GM18505 (cell line): ENCODE measurements at regions not wholly inside any gene's neighbourhood (a gene's known extent, or its start where the extent isn't known, plus 50 kb on each side); places are given as distances from the start of the nearest gene placed in this dataset.

Source experiments
- ATAC-seq: cut with Tn5 transposase; IDR thresholded peaks from one replicate; pipeline ENCODE4 v1.9.1; 2021; ENCODE audit not compliant: unreplicated experiment
- POLR2A ChIP-seq: IDR thresholded peaks from 4 replicates; pipeline ENCODE4 v1.6.1; 2011; ENCODE audit warnings: borderline replicate concordance; ENCODE audit not compliant: insufficient read depth, insufficient read length; ENCODE audit errors: extremely low read depth

DNA sequence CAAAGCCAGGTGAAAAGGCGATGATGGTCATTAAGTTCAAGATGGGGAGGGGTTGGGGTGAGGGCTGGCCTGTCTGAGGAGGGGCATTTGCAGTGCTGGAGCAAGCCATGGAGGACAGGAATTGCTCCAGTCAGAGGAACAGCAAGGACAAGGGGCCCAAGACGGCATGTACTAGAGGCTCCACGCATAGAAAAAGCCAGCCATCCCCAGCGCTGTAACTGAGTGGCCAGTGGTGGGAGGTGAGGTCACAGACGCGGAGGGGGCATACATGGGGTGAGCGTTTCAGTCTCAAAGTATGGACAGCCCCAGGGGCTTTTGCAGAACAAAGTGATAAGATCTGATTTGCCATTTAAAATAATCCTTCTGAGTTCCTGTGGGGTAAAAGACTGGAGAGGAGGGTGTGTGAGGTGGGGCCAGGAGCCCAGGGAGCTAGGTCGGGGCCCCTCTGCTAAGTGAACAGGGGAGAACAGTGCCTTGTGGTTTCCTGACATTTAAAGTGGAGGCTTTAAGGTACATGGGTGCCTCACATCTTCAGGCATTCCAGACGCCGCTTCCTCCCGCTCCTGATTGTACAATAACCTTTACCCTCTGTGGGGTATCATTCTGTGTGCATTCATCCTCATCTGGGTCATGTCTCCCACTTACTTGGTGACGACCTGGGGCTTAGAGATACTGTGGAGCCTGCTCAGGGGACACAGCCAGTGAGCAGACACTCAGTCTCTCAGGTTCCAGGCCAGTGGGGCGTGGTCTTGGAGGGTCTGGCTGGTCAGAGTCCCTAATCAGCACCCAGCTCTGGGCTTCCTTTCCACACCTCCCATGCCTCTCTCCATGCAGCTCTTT, 105.6 kb upstream of the GPR26 start:
- no peak for ATAC-seq
- TF ChIP-seq POLR2A: no peak

DNA sequence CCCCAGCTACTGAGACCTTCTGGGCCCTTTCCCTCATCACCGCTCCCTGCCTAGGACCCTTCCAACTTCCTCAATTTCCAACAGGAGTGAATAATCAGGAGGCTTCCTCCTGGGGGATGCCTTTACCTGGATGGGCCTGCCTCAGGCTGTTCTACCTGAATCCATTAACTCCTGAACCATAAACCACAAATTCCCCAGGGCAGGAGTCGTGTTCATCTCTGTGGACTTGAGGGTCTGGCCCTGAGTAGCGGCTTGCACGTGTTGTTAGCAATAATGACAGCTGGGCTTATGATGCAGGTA, 105.1 kb upstream of the GPR26 start:
- ATAC-seq: no peak
- no peak for TF ChIP-seq POLR2A

DNA sequence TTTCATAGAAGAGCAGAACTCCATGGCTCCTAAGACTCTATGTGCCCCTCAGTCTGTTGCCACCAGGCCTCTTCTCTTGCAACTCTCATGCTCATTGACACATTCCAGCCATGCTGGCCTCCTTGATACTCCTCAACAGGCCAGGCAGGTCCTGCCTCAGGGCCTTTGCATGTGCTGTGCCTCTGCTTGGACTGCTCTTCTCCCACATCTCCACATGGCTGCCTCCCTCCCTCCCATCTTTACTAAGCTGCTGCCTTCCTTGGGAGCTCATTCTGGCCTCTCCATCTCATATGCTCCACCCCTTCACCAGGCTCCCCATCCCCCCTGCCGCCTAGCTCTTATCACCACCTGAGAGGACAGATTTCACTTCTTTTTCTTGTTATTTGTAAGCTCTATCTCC, 103.8 kb upstream of the GPR26 start:
- ATAC-seq: no peak

DNA sequence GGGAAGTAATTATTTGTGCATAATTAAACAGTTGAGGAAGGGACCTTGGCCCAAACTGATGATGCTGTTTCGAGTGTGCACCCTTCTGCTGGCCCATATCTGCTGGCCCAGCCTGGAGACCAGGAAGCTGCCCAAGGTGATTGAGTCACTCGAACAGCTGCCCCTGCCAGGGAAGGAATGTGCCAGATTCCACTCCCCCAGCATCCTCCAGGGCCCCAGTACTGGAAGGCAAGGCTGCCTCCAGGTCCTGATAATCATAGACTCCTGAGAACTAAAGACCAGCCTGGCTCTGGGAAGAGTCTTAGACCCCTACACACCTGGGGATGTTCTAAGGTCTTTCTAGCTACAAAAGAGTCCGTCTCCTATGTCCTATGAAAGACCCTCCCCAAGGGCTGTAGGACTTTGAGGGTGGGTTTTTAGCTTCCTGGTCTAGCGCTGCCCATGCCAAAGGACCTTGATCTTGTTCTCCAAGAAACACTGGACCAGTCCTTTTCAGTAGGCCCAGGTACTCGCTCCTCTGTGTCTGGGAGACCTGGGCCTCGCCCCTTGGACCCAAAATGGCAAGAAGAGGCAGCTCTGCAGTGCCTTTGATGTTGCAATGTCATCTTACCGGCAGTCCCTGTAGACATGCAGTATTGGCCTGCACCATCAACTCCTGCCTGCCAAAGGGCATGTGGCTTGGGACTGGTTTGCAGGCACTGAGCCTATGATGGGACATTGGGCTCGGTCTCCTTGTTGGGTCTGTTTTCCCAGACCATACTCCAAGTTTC, 103.2 kb upstream of the GPR26 start:
- ATAC-seq: no peak
- no peak for TF ChIP-seq POLR2A

More for the DNA sequence above, 103.8 kb upstream of the GPR26 start:
- TF ChIP-seq POLR2A: no peak

DNA sequence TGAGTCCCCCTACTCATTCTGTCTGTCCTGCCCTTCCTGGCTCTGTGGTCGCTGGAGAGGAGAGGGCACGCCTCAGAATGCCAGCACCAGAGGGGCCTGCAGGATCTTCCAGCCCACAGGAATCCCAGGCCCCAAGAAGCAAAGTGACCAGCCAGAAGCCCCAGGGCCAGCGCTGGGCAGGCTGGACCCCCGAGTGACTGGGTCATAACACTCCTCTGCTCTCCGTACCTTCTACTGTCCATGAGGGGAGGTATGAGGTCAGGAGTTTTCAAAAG, 102.6 kb upstream of the GPR26 start:
- TF ChIP-seq POLR2A: no peak
- no peak for ATAC-seq

DNA sequence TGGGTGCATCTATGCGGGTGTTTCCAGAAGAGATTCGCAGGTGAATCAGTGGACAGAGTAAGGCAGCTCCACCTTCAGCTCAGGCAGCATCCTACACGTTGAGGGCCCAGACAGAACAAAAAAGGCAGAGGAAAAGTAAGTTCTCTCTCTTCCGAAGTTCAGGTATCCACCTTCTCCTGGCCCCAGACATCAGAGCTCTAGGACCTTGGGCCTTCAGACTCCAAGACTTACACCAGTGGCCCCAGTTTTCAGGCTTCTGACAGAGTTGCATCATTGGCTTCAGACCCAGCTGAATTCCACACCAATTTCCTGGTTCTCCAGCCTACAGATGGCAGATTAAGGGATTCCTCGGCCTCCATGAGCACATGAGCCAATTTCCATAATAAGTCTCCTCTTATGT, 102.2 kb upstream of the GPR26 start:
- TF ChIP-seq POLR2A: no peak
- ATAC-seq: no peak

DNA sequence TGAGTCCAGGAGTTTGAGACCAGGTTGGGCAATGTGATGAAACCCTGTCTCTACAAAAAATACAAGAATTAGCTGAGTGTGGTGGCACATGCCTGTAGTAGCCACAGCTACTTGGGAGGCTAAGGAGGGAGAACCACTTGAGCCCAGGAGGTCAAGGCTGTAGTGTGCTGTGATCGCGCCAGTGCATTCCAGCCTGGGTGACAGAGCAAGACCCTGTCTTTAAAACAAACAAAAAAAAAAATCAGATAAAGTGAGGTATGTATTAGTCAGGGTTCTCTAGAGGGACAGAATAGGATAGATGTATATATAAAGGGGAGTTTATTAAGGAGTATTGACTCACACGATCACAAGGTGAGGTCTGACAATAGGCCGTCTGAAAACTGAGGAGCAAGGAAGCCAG, 101.5 kb upstream of the GPR26 start:
- no peak for TF ChIP-seq POLR2A

DNA sequence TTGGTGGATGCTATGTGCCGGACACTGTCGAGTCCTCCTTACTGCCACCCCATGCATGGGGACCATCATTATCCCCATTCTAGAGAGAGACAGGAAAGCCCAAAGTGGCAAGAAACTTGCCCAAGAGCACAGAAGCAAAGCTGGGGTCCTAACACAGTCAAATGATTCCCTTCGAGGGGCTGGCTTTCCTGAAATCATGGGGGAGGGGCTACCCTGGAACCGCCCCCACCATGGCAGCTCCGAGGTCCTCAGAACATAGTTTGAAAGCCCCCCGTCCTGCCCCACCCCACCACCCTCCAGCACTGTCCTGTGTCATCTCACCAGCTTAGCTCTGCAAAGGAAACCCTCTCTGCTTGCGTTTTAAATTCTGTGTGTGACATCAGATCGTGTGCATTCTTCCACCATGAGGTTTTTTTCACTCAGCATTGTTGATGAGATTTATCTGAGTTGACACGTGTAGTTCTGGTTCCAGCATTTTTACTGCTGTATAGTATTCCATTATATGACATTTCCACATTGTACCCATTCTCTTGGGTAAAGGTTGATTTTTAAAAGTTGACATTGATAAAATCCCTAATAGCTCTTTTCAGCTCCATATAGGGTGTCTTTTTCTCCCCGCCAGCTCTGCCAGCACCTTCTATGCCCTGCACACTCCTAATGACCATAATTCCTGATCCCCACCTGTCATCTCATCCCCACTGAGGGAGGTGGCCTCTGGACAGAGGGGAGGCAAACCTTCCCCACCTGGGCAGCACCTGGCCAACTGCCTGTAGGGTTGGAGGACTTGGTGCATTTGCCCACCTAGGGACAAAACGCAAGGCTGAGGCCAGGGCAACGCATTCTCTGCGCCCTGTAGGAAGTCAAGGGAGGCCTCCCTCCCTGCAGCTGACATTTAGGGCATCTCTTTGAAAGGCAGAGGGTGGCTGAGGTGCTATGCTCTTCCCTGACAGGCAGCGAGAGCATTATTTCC, 100.2 kb upstream of the GPR26 start:
- no peak for TF ChIP-seq POLR2A
- no peak for ATAC-seq

More for the DNA sequence above, 101.5 kb upstream of the GPR26 start:
- ATAC-seq: no peak

DNA sequence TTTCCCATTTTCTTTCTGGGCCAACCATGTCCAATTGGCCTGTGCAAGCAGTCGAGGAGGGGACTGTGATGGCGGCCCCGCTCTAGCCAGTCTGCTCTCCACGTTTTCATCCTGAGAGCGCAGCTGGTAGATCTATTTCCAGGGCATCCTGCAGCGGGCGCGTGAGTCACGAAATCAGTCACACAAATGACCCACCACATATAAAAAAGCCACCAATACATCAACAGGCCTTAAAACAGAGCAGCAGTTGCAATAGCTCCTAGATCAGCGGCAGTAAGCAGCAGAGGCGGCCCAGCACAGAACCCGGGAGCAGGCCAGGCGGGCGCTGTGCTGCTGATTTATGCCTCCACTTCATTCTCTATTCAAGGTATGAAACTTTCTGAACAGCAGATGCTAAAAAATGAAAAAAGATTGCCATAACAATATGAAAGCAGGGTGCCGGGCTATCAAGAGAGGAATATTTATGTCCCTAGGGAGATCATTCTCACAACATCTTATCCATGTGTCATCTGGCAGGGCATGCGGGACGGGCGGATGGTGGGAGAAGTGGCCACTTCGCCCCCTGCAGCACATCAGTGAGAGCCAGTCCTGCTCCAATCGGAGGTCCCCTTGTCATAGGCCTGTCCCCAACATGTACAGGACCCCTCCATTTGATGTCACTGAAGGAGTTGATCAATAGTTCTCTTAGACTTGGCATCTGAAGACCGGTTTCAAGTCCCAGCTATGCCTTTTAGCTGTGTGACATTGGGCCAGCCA, 98.0 kb upstream of the GPR26 start:
- ATAC-seq: no peak
- TF ChIP-seq POLR2A: no peak

DNA sequence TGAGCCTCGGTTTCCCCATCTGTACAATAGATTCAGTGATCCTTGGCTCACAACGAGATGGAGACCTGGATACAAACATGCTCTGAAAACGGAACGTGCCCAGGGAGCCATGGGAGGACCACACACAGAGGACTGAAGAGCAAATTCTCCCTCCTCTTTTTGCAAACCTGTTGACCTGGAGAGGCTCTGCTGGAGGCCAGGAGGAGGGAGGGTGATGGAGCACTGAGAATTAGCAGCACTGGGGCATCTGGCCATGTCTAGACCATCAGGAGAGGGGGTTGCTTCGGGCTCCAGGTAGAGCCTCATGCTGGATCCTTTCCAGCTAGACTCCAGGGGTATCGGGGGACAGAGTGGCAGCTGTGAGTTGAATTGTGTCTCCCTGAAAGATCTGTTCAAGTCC, 97.4 kb upstream of the GPR26 start:
- TF ChIP-seq POLR2A: no peak
- no peak for ATAC-seq

DNA sequence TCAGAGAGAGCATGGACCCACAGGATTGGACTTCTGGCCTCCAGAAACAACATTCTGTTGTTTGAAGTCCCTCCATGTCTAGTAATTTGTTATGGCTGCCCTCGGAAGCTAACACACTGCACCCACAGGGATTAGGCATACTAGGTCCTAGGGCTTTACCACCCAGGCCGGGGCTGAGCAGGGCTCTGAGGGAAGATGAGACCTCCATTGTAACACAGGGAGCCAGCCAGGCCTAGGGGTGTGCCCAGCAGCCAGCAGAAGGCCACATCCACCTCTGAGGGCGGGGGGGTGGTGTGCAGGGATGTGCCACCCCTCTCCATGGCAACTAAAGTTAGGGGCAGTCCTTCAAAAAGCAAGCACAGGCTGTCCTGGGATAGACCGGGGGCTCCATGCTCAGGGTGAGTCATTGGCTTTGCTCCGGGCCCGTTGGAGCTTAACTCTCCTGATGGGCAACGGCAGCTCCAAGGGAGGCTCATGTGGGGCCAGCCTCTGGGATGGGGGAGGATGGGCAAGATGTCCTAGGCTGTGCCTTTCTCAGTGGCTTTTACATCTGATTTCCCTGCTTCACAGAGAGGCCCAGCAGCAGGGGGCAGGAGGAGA, 96.6 kb upstream of the GPR26 start:
- TF ChIP-seq POLR2A: no peak
- ATAC-seq: no peak

DNA sequence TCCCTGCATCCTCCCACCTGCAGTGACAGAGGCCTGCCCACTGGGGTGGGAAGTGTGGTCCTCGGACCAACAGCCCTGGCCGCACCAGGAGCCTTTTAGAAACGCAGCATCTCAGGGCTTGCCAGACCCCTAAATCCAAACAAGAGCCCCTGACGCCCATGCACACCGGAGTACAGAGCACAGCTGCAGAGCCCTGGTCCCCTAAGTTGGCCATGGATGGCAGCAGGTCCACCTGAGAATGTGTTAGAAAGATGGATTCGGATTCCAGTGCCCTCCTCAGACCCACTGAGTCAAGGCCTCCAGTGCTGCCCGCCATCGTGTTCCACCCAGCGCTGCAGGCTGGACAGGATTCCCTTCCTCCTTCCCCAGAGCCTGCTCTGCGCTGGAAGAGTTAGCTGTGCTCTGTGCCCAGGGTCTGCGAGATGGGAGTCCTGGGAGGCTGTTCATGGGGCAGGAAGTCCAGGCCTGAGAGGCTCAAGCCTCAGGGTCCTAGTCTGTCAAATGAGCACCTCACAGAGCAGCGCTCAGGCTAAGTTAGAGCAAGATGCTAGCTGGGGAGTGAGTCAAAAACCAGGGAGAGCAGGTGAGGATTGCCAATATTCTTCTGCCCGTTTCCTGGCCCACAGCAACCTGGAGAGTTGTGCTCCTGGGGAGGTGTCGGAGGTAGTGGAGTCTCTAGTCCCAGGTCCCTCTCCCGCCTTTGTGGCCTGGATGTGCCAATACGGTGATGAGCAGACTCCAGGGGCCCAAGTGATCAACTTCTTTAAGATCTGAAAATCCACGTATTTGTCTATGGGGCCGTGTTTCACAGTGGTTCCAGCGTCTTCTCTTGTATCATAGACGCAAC, 95.9 kb upstream of the GPR26 start:
- ATAC-seq: no peak
- TF ChIP-seq POLR2A: no peak

DNA sequence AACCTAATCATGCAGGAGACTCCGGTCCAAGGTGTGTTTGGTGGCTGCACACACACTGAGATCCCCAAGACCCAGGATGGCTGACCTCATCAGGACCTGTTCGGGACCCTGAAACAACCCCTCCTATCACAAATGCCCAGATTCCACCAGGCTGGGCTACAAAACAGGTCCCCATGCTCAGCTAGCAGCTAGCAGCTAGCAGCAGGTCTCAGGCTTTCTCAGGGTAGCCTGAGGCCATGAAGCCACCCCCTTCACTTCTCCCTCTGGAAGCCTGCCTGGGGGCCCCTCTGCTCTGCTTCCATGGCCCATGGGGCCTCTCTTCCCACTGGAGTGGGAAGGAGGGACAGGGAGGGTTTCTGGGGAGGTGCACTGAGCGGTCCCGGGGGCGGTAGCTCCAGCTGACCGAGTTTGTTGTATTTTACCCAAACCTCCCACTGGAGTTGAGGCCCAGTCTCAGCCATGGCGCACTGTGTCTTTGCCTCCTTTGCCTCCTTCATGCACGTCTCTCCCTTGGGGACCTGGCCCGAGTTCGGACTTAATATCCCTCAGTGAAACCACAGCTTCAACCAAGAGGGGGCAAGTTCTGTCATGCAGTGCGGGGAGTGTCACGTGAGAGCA, 95.1 kb upstream of the GPR26 start:
- TF ChIP-seq POLR2A: no peak
- no peak for ATAC-seq
